ENCODE measurements at regions not wholly inside any gene's neighbourhood (a gene's known extent, or its start where the extent isn't known, plus 50 kb on each side); places are given as distances from the start of the nearest gene placed in this dataset.

DNA sequence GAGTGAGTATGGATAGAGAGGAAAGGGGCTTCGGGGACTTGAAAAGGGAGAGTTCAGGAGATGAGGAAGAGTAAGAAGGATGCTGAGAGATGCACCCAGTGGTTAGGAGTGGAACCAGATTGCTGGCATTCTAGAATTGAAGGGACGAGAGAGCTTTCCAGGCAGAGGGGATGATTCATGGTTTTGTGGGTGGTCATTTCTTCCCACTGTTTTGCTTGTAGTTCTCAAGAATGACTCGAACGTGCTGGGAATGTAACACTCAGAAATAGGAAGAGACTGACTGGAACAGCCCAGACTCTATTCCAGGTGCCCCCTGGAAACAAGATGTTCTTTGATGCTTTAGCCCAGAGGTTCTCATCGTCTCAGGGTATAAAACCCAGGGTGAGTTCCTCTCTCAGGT lies 294.2 kb downstream of the ICE1 start:
- Histone ChIP-seq H3K27ac (ENCODE audit: insufficient read depth, low read depth, low read length) (no peak overlapping the region), H3K27me3 (ENCODE audit: control insufficient read depth in 2 of 2, insufficient read depth in 2 of 2, low read length in 2 of 2) (no peaks in the 10 kb centered on the region), H4K20me1 (replicated peaks; ENCODE audit: control insufficient read depth, extremely low read depth, insufficient read depth, low read length) (no peaks in the 10 kb centered on the region), H3K9ac (replicated peaks; ENCODE audit: extremely low read depth, insufficient read depth, low read length) (no peak overlapping the region), H3K36me3 (ENCODE audit: control insufficient read depth in 2 of 2, extremely low read depth in 1 of 2, insufficient read depth in 2 of 2, low read length in 2 of 2) (no peaks in the 10 kb centered on the region), H3K9me1 (replicated peaks; ENCODE audit: control insufficient read depth, extremely low read depth, insufficient read depth, low read length) (no peaks in the 10 kb centered on the region), H3K4me2 (ENCODE audit: insufficient read depth, low read length) (no peak overlapping the region), H2AFZ (ENCODE audit: low read depth, low read length) (no peak overlapping the region), H3K79me2 (ENCODE audit: control insufficient read depth, insufficient read depth, low read length) (no peaks in the 10 kb centered on the region), H3K4me3 (replicated peaks in 1 of 3; ENCODE audit: insufficient read depth in 1 of 3, low read depth in 1 of 3, low read length in 3 of 3) (no peak overlapping the region), H3K4me1 (ENCODE audit: control insufficient read depth, extremely low read depth, insufficient read depth, low read length) (no peaks in the 10 kb centered on the region), H3K9me3 (replicated peaks; ENCODE audit: control insufficient read depth, insufficient read depth, low read length) (peaks cover 7% of the 10 kb centered on the region)
- POLR2A ChIA-PET = no interaction called here
- CTCF ChIA-PET = no interaction called here
- DNase-seq (ENCODE audit: low read depth, low spot score) (no peak), FAIRE-seq (no peak)
- no TSS peak for BruUV-seq (replicated peaks)
- intact Hi-C loops (cut with micrococcal nuclease) = no loop called here
- dilution Hi-C loops (cut with MboI; ENCODE audit: extremely low pct_ligation_motif_present, low sequenced_read_pairs) = no loop called here
- TF ChIP-seq GATA2 (IDR thresholded peaks at IDR 0.05; ENCODE audit: insufficient read depth, insufficient read length, low read depth, low read length) (no peak), MAX (IDR thresholded peaks at IDR 0.05; ENCODE audit: insufficient read depth, insufficient read length) (no peak), FOS (IDR thresholded peaks at IDR 0.05; ENCODE audit: borderline replicate concordance, insufficient read depth, low read length) (no peak), EZH2 (IDR thresholded peaks at IDR 0.05; ENCODE audit: borderline replicate concordance, low read depth, low read length, severe bottlenecking) (no peak), MYC (IDR thresholded peaks at IDR 0.05; ENCODE audit: low read depth, low read length) (no peak), POLR2A (IDR thresholded peaks at IDR 0.05; ENCODE audit: low read depth, low read length) (no peak), POLR2AphosphoS5 (IDR thresholded peaks at IDR 0.05; ENCODE audit: insufficient read depth, low read depth, low read length) (no peak), JUN (IDR thresholded peaks at IDR 0.05; ENCODE audit: borderline replicate concordance, insufficient read depth, insufficient read length, low read depth) (no peak)
- TF ChIP-seq, protein P1, sequence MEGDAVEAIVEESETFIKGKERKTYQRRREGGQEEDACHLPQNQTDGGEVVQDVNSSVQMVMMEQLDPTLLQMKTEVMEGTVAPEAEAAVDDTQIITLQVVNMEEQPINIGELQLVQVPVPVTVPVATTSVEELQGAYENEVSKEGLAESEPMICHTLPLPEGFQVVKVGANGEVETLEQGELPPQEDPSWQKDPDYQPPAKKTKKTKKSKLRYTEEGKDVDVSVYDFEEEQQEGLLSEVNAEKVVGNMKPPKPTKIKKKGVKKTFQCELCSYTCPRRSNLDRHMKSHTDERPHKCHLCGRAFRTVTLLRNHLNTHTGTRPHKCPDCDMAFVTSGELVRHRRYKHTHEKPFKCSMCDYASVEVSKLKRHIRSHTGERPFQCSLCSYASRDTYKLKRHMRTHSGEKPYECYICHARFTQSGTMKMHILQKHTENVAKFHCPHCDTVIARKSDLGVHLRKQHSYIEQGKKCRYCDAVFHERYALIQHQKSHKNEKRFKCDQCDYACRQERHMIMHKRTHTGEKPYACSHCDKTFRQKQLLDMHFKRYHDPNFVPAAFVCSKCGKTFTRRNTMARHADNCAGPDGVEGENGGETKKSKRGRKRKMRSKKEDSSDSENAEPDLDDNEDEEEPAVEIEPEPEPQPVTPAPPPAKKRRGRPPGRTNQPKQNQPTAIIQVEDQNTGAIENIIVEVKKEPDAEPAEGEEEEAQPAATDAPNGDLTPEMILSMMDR (IDR thresholded peaks at IDR 0.05; ENCODE audit: extremely low read depth in 1 of 2, insufficient read depth in 1 of 2, low read depth in 1 of 2, low read length in 2 of 2) = no peak
